Lower leg skin (tissue), 4 donors: ENCODE measurements at regions not wholly inside any gene's neighbourhood (a gene's known extent, or its start where the extent isn't known, plus 50 kb on each side); places are given as distances from the start of the nearest gene placed in this dataset.
"Not testable (repeated sequence)": the region's sequence is repeated elsewhere in the genome, so short reads cannot be mapped to it uniquely, and the experiment has no call there.

Experiments
- DNase-seq, 2 donors: peaks; one replicate each; pipeline ENCODE4 v3.0.0-alpha.2; 2019; ENCODE audit warnings: low spot score in 2 of 2
- H3K4me3 ChIP-seq: fragments of 200-600 bp; sonication (generic); 2 replicates; pipeline ENCODE4 v1.5.1; 2017; ENCODE audit warnings: mild to moderate bottlenecking, low read depth; ENCODE audit not compliant: poor library complexity, severe bottlenecking
- POLR2A ChIP-seq, 2 donors: fragments of 450-650 bp; IDR thresholded peaks; one replicate each; pipeline ENCODE4 v1.6.1; 2016 to 2017; ENCODE audit warnings: antibody characterized with exemption in 2 of 2, mild to moderate bottlenecking in 1 of 2, moderate library complexity in 1 of 2
- WGBS, 2 donors: methylation state at CpG; one replicate each; pipeline ENCODE4 v1.1.5; 2018; 5-methylcytosine and 5-hydroxymethylcytosine counted together
- intact Hi-C: fragments of 100-400 bp; cut with DNase I; formaldehyde crosslinking; loops from one replicate; pipeline ENCODE4 v1.15.0; 2023; ENCODE audit warnings: low total_unique reads
- TF ChIP-seq, protein P1 (sequence below), 3 donors: fragments of 450-650 bp; IDR thresholded peaks; one replicate each; pipeline ENCODE4 v1.5.1; 2016; ENCODE audit warnings: antibody characterized with exemption in 3 of 3, mild to moderate bottlenecking in 3 of 3, moderate library complexity in 2 of 3

DNA sequence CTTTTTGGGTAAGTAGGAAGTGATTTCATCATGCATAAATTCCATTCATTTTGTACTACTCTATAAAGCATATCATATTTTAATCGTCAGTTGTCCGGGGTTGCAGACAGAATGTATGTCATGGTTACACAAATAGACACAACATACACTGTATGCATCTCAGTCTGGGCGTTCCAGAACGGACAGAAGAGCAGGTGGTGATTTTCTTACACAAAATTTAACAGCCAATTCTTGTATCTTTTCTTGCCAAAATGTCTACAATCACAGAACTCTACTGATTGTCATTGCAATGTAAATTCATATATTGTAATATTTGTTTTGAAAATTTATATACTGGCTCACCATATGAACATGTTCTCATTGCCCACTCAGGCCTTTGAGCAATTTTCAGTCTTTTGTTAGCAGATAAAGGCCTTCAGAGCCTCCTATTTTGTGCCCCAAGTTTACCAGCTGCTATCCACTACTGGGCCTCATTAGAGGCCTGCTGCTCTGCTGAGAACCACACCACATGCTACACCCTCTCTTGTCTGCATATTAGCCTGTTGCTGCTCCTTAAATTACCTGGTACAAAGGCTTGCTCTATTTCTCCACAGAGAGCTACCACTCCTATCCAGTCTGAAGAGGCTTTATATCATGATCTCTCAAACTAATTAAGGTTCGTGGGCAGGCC lies 61.5 kb downstream of the PRDM13 start:
- DNase-seq, result no peak
- 54 to 74% methylated on average over 5 of the region's 5 CpGs for WGBS, 2 donors
- TF ChIP-seq, protein P1, sequence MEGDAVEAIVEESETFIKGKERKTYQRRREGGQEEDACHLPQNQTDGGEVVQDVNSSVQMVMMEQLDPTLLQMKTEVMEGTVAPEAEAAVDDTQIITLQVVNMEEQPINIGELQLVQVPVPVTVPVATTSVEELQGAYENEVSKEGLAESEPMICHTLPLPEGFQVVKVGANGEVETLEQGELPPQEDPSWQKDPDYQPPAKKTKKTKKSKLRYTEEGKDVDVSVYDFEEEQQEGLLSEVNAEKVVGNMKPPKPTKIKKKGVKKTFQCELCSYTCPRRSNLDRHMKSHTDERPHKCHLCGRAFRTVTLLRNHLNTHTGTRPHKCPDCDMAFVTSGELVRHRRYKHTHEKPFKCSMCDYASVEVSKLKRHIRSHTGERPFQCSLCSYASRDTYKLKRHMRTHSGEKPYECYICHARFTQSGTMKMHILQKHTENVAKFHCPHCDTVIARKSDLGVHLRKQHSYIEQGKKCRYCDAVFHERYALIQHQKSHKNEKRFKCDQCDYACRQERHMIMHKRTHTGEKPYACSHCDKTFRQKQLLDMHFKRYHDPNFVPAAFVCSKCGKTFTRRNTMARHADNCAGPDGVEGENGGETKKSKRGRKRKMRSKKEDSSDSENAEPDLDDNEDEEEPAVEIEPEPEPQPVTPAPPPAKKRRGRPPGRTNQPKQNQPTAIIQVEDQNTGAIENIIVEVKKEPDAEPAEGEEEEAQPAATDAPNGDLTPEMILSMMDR (IDR thresholded peaks at IDR 0.05), result no peak
- TF ChIP-seq POLR2A (IDR thresholded peaks at IDR 0.05), result no peak
- H3K4me3 ChIP-seq, result no peak overlapping the region
- intact Hi-C loops, result no loop called here

- TF ChIP-seq POLR2A (IDR thresholded peaks at IDR 0.05), result no peak
- TF ChIP-seq, protein P1 (IDR thresholded peaks at IDR 0.05), result no peak
- 89 to 90% methylated on average over 2 of the region's 2 CpGs for WGBS, 2 donors
- no peak overlapping the region for H3K4me3 ChIP-seq
- no peak for DNase-seq
- intact Hi-C loops, result no loop called here
Observed at GRCh38 chr6:99689916-99690685, 83.5 kb downstream of the PRDM13 start.

GRCh38 chr6:99702287-99702686 lies 95.7 kb downstream of the PRDM13 start:
- H3K4me3 ChIP-seq, intact Hi-C loops, DNase-seq: not testable (repeated sequence)
- 90 to 95% methylated on average over 9 of the region's 9 CpGs for WGBS, 2 donors

- no peak for DNase-seq
- no peak for TF ChIP-seq POLR2A (IDR thresholded peaks at IDR 0.05)
- TF ChIP-seq, protein P1 (IDR thresholded peaks at IDR 0.05), result no peak
- intact Hi-C loops, result no loop called here
Observed at GRCh38 chr6:99709062-99709461, 102.4 kb downstream of the PRDM13 start.

GRCh38 chr6:99711302-99711701 lies 104.7 kb downstream of the PRDM13 start:
- TF ChIP-seq POLR2A (IDR thresholded peaks at IDR 0.05), result no peak
- TF ChIP-seq, protein P1 (IDR thresholded peaks at IDR 0.05), result no peak
- DNase-seq, result no peak
- no peak overlapping the region for H3K4me3 ChIP-seq
- intact Hi-C loops, result no loop called here

More at GRCh38 chr6:99709062-99709461, 102.4 kb downstream of the PRDM13 start:
- no peak overlapping the region for H3K4me3 ChIP-seq

DNA sequence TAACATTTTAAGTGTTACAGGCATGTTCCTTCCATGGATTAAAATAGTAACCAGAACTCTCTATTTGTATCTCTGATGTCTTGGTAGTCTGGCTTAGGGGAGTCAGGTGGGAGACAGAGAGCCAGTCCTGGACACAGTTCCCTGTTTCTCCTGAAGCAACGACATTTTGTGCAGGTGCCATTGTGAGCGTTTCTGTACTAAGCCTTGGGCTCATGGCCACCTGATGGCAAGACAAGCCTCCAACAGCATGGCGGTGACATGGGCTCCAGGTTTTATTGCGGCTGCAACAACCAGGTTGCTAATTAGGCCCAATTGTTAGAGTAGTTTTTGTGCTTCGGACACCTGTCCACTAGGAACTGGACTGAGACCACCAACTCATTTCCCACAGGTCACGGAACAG lies 105.3 kb downstream of the PRDM13 start:
- TF ChIP-seq, protein P1 (IDR thresholded peaks at IDR 0.05), result no peak
- TF ChIP-seq POLR2A (IDR thresholded peaks at IDR 0.05), result no peak
- intact Hi-C loops, result no loop called here
- WGBS, 2 donors, result 85 to 87% methylated on average over 6 of the region's 6 CpGs
- no peak for DNase-seq
- no peak overlapping the region for H3K4me3 ChIP-seq
